AG04449 (cell line): ENCODE measurements at regions not wholly inside any gene's neighbourhood (a gene's known extent, or its start where the extent isn't known, plus 50 kb on each side); places are given as distances from the start of the nearest gene placed in this dataset.

Source experiments
- CTCF ChIA-PET: fragments of 350-600 bp; formaldehyde crosslinking; extraction: SDS; loops from one replicate; lab custom pipeline; 2021; ENCODE audit warnings: antibody characterized with exemption; lab: Yijun Ruan, JAX
- POLR2A ChIA-PET: fragments of 400-600, 350-600 bp; formaldehyde crosslinking; extraction: SDS; loops from one replicate; lab custom pipeline; 2020; ENCODE audit warnings: antibody characterized with exemption, inconsistent platforms; lab: Yijun Ruan, JAX
- DNase-seq: peaks from one replicate; pipeline ENCODE4 v3.0.0-alpha.2; 2010; ENCODE audit warnings: low read depth, low spot score
- H3K4me3 ChIP-seq: 2 replicates; pipeline ENCODE4 v1.5.1; 2011; ENCODE audit warnings: low read depth, mild to moderate bottlenecking, control low read depth, low read length
- TF ChIP-seq, protein P1 (sequence below): IDR thresholded peaks from one replicate; pipeline ENCODE4 v1.5.1; 2011; ENCODE audit warnings: mild to moderate bottlenecking, moderate library complexity, low read length, control low read depth, inconsistent platforms; ENCODE audit not compliant: insufficient read depth; ENCODE audit errors: missing control alignments

DNA sequence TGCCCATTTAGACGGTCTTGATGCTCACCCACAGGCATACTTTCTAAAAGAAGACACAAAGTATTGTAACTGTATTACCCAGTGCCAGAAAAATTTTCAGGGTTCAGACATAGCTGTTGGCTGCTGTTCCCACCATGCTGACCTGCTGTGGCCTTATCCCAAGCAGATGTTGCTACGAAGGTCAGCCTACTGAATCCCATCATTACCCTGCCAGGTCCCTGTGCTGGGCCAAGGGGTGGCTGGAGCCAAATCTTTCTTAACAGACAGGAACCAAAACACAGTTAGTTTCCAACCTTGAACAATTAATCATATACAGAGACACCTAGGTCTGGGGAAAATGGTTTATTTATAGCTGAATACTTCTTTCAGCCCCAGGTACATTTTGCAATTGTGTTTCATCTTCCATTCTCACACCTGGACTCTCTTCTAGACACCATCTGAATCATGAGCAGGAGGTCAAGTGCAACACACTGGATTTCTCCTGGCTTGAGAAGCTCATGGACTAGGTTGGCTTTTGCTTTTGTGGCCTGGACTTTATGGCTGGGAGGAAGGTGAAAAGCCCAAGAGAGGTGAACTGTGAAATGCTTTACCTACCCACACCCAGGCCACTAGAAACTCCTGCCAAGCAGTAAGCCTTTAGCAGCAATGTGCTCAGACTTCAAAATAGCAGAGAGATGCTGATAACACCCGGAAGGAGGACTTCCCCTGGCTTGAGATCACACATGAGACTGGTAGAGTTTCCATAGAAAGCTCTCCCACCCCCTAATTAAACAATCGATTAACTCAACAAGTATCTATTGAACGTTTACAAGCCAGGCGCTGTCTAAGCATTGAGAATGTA lies 150.1 kb downstream of the SUDS3 start:
- CTCF ChIA-PET = no interaction called here
- TF ChIP-seq, protein P1, sequence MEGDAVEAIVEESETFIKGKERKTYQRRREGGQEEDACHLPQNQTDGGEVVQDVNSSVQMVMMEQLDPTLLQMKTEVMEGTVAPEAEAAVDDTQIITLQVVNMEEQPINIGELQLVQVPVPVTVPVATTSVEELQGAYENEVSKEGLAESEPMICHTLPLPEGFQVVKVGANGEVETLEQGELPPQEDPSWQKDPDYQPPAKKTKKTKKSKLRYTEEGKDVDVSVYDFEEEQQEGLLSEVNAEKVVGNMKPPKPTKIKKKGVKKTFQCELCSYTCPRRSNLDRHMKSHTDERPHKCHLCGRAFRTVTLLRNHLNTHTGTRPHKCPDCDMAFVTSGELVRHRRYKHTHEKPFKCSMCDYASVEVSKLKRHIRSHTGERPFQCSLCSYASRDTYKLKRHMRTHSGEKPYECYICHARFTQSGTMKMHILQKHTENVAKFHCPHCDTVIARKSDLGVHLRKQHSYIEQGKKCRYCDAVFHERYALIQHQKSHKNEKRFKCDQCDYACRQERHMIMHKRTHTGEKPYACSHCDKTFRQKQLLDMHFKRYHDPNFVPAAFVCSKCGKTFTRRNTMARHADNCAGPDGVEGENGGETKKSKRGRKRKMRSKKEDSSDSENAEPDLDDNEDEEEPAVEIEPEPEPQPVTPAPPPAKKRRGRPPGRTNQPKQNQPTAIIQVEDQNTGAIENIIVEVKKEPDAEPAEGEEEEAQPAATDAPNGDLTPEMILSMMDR = no peak
- POLR2A ChIA-PET = no interaction called here

DNA sequence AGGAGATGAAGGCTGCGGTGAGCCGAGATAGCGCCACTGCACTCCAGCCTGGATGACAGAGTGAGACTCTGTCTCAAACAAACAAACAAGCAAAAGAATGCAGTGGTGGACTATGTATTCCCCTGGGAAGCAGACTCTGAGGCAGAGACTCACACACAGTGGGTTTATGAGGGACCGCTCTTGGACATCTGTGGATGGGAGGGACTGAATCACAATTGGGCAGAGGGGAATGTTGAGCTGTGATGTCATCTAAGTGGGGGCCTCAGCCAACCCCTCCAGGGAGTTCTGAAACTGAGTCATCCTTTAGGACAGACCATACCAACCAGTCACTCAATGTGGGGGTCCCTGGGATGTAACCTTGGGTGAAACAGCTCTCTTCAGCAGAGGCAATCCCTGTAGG lies 151.0 kb downstream of the SUDS3 start:
- ChIA-PET CTCF (no interaction called here), POLR2A (no interaction called here)
- TF ChIP-seq, protein P1 = no peak
- H3K4me3 ChIP-seq = no peak overlapping the region
- no peak for DNase-seq

More for the DNA sequence above, 150.1 kb downstream of the SUDS3 start:
- H3K4me3 ChIP-seq = no peak overlapping the region
- DNase-seq = no peak

DNA sequence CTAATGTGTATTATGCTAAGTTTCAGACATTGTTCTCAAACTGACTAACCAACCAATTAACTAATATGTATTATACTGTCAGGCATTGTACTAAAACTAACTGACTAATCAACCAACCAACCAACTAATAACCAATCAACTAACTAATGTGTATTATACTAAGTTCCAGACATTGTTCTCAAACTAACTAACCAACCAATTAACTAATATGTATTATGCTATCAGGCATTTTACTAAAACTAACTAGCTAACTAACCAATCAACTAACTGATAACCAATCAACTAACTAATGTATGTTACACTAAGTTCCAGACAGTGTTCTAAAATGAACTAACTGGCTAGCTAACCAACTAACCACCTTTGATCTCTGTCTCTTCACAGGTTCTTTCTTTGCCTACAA lies 152.3 kb downstream of the SUDS3 start:
- H3K4me3 ChIP-seq = no peak overlapping the region
- ChIA-PET POLR2A (no interaction called here), CTCF (no interaction called here)
- TF ChIP-seq, protein P1 = no peak
- no peak for DNase-seq

DNA sequence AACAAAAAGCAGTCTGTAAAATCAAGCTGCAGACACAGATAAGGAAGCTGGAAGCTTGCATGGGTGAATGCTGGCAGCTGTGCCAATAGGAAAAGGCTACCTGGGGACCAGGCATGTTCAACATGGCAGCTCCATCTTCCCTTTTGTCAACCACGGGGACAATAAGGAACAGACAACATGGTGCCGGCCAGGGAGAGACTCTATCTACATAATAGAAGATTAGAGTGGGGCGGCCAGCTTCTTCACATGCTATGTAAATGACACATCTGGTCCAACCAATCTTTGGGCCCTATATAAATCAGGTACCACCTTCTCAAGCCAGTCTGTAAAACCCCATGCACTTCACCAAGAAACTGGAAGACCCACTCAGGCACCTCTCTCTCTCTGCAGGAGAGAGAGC lies 157.6 kb downstream of the SUDS3 start:
- no peak overlapping the region for H3K4me3 ChIP-seq
- no peak for DNase-seq
- POLR2A ChIA-PET = no interaction called here
- CTCF ChIA-PET = no interaction called here
- TF ChIP-seq, protein P1 = no peak

DNA sequence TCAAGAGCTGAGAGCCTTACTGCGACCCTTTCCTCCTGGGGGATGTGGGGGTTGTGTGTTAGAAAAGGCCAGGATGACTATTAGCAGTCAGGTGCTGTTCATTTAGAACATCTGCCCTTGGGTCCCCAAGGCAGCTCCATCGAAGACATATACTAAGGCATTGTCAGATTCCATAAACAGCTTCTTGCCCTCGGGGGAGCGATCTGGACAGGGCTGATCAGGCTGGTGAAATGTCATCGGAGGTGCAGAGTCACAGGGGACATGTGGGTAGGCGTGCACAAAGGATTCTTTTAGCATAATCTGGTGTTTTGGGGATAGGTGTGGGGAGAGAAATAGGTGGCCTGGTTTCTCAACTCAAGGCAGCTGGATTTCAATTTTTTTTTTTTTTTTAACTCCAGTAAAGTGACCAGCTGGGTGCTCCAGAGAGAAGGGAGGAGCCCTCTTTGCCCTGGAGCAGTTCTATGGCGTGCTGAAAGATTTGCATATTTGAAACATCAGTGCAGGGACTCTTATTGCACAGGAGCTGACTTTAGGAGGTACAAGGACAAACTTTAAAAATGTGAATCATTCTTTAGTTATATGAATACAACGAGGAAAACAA lies 160.1 kb downstream of the SUDS3 start:
- TF ChIP-seq, protein P1 = no peak
- ChIA-PET POLR2A (no interaction called here), CTCF (no interaction called here)
- no peak overlapping the region for H3K4me3 ChIP-seq
- DNase-seq = no peak

DNA sequence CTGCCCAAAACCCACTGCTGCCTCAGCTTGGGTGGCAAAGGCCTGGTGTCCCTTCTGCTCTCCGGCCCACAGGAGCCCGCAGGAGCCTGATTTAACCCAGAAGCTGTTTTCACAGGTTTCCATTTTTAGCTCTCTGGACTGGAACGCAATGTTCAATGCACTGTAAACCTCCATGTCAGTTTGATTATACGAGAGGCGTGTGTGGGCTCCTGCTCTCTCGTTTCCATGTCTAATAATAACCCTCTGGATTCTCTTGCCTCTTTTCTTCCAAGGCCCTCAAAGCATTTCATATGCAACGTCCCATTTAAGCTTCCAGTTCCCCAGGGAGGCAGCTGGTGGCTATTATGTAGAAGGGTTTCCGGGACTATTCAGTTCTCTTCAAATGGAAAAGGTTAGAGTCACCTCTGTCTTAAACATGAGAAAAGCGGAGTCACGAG lies 161.1 kb downstream of the SUDS3 start:
- TF ChIP-seq, protein P1 = no peak
- no peak for DNase-seq
- ChIA-PET POLR2A (no interaction called here), CTCF (no interaction called here)
- no peak overlapping the region for H3K4me3 ChIP-seq
